ENCODE measurements at regions not wholly inside any gene's neighbourhood (a gene's known extent, or its start where the extent isn't known, plus 50 kb on each side); places are given as distances from the start of the nearest gene placed in this dataset.

- TF ChIP-seq EZH2 (IDR thresholded peaks at IDR 0.05; ENCODE audit: borderline replicate concordance, low read depth, low read length, poor library complexity, severe bottlenecking), result no peak
- TF ChIP-seq CTCF (conservative IDR thresholded peaks at IDR 0.05; ENCODE audit: low read depth, low read length), result no peak
These were observed 59.5 kb upstream of the PGM2 start for GRCh38 chr4:37767019-37767418.
